Kidney capillary endothelial cell (primary cell): ENCODE measurements at regions not wholly inside any gene's neighbourhood (a gene's known extent, or its start where the extent isn't known, plus 50 kb on each side); places are given as distances from the start of the nearest gene placed in this dataset.

ENCODE experiments used
- DNase-seq: peaks from one replicate; pipeline ENCODE4 v3.0.0-alpha.2; 2018; ENCODE audit warnings: low spot score

DNA sequence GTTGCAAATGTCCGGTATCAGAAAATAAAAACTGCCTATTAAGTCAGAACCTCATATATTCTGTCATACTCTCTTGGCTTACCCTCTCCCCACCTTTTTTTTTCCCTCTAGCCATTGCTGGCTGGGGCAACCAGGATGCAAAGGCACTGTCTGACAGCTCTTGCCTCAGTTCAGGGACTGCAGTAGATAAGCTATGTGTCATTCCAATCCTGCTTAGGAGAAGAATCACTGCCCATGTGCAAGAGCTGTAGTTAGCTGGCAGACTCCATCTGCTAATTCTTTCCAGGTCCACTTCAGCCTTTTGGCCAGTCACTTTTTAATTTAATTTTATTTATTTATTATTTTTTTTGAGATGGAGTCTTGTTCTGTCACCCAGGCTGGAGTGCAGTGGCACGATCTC is 895.6 kb upstream of the SLC10A2 start:
- DNase-seq, result no peak

DNA sequence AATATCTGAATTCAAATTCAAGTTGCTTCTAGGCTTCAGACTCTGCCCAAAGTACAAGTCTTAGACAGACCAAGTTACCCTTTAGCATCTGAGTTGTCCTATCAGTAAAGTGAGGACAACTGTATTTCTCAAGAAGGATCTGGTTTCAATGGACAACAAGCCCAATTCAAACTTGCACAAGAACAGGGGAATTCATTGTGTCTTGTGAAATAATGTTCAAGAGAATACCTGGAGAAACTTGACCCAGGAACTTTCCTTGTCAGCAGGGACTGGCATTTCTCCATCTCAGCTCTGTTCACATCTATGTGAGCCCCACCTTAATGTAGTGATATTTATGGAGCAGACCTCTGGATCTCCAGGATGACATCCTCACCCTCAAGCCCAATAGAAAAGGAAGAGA is 894.9 kb upstream of the SLC10A2 start:
- no peak for DNase-seq

- peak; percentile 70 for DNase-seq
Measured at GRCh38 chr13:103960001-103960400, 893.8 kb upstream of the SLC10A2 start.

GRCh38 chr13:103958691-103959090 is 892.5 kb upstream of the SLC10A2 start:
- no peak for DNase-seq

DNA sequence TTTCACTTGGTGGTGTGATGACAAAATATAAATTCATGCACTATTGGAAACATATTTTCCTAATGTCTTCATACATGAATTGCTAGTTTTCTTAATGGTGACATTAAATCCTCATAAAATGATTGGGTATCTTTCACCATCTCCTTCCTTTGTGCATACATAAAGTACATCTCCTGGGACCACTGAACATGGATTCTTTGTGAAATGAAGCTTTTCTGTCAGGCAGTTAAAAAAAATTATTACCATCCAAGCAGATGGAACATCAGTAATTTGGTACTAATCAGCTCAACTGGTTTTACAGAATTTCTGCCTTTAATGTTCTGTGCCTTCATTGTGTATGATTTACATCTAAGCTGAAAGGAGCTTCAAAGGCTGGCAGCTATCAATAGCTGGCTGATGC is 891.7 kb upstream of the SLC10A2 start:
- DNase-seq, result no peak

- no peak for DNase-seq
Measured at GRCh38 chr13:103953859-103954258, 887.6 kb upstream of the SLC10A2 start.

- peak; percentile 16 for DNase-seq
Measured at GRCh38 chr13:103952183-103952582, 886.0 kb upstream of the SLC10A2 start.

DNA sequence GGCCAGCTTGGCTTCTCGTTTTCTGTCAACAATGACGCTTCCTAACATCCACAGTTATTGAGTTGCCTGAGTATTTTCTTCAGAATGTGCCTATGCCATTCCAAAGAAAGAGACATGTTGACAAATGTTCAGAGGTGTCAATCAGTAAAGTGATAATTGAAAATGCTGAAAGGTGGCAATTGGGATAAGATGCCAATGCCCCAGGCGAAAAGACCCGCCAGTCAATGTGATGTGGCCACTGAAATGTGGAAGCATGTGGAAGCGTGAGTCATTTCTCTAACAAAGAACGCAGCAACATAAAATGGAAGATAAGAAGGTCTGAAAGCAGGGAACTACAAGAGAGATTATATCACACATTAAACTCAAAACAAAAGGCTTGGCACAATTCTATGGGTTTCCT is 882.2 kb upstream of the SLC10A2 start:
- no peak for DNase-seq

GRCh38 chr13:103945836-103946235 is 879.6 kb upstream of the SLC10A2 start:
- DNase-seq, result no peak

- DNase-seq, result no peak
Measured at GRCh38 chr13:103941506-103942140, 875.4 kb upstream of the SLC10A2 start.

- no peak for DNase-seq
Measured at GRCh38 chr13:103935117-103935516, 868.9 kb upstream of the SLC10A2 start.

DNA sequence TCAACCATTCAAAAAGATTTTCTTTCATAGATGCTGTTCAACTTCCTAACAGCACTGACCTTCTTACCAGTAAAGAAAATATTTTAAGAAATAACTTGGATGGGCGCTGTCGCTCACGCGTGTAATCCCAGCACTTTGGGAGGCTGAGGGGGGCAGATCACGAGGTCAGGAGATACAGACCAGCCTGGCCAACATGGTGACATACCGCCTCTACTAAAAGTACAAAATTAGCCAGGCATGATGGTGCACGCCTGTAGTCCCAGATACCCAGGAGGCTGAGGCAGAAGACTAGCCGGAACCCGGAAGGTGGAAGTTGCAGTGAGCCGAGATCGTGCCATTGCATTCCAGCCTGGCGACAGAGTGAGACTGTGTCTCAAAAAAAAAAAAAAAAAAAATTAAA is 865.7 kb upstream of the SLC10A2 start:
- no peak for DNase-seq

GRCh38 chr13:103931331-103931845 is 865.2 kb upstream of the SLC10A2 start:
- DNase-seq, result no peak

- no peak for DNase-seq
Measured at GRCh38 chr13:103926118-103926517, 859.9 kb upstream of the SLC10A2 start.

DNA sequence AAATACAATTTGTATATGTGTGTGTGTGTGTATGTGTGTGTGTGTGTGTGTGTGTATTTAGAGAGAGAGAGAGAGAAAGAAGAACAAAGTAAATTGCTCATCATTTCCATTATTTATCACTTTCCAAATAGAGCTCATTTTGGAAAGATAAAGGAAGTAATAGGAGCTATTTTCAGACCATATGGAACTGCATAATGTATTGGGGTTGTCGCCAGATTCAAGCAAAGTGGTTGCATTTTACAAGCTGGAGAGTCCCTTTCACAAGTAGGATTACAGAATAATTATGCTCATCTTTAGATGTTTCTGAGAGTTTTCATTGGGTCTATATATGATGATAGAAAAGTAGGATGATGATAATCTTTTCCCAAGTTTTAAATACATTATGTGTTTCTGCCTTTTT is 842.7 kb upstream of the SLC10A2 start:
- DNase-seq, result no peak

- no peak for DNase-seq
Measured at GRCh38 chr13:103908274-103908673, 842.1 kb upstream of the SLC10A2 start.

GRCh38 chr13:103903790-103904189 is 837.6 kb upstream of the SLC10A2 start:
- no peak for DNase-seq

DNA sequence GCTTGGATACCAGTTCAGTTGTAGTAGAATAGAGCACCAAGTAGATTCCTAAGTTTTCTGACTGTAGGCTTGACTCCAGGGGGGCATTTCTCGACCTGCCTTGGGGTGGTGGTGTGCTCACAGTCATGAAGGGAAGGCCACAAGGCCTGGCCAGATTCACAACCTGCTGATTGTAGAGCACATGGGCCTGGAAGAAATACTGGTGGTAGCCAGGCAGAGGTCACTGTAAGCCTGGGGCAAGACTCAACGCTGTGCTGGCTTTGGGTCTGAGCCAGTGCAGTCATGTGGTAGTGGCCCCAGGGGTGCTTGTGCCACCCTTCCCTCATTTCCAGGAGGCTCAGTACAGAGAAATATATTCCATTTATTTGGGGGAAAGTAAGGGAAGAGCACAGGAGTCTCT is 832.3 kb upstream of the SLC10A2 start:
- DNase-seq, result no peak

- no peak for DNase-seq
Measured at GRCh38 chr13:103895835-103896531, 829.8 kb upstream of the SLC10A2 start.

- DNase-seq, result no peak
Measured at GRCh38 chr13:103894626-103895025, 828.4 kb upstream of the SLC10A2 start.

DNA sequence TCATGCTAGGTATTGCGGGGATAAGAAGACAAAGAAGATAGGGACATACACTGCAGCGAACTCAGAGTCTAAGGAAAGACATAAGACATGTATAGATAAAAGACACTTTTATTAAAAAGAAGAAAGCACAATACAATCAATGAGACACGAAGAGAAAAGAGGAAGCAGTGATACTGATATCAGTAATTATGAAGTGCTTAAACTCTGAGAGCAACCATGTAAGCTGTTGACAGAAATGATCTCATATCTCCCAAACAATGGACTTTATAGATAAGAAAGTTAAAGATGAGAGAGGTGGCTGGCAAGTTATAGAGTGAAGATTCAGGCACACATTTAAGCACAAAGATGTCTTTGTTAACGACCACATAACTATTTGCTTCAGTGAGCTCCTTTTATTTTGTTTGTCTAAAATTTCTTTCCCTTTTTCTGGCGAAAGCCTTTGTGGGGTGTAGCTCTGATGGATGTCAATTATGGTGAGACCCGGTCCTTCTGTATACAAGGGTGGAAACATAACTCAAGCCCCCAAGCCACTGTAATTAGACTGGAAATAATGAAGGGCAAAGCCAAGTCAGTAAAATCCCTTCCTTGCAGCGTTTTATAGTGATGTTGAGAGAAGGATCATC is 818.0 kb upstream of the SLC10A2 start:
- no peak for DNase-seq

- no peak for DNase-seq
Measured at GRCh38 chr13:103883698-103884097, 817.5 kb upstream of the SLC10A2 start.

DNA sequence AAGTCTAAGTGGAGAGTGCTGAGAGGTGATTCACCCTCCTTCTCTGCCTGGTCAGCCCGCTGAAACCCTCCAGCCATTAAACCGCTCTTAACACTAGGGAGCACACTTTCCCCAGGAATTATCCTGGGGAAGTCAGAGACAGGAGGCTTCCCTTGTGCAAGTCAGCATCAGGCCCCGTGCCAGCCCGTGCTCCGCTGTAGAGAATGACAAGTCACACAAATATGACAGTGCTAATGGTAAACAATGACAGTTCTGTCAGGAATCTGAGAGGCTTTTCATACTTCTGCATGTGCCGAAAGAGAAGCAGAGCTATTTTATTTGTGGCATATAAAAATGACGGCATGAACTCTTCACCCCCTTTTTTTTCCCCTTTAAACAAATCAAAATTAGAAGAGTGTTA is 816.9 kb upstream of the SLC10A2 start:
- DNase-seq, result peak; percentile 98
